BJ (cell line): ENCODE measurements at regions not wholly inside any gene's neighbourhood (a gene's known extent, or its start where the extent isn't known, plus 50 kb on each side); places are given as distances from the start of the nearest gene placed in this dataset.

Experiments used
- CTCF ChIA-PET: fragments of 350-600 bp; formaldehyde crosslinking; extraction: SDS; loops from one replicate; lab custom pipeline; 2021; ENCODE audit warnings: antibody characterized with exemption, inconsistent platforms; lab: Yijun Ruan, JAX
- POLR2A ChIA-PET: fragments of 300-600 bp; sonication (Branson Sonifier 250); formaldehyde crosslinking; extraction: SDS; loops from one replicate; lab custom pipeline; 2021; ENCODE audit warnings: antibody characterized with exemption; lab: Charles Lee
- DNase-seq: peaks from one replicate; pipeline ENCODE4 v3.0.0-alpha.2; 2011; ENCODE audit warnings: low read depth
- H3K27me3 ChIP-seq: 2 replicates; pipeline ENCODE4 v1.6.0; 2011; ENCODE audit warnings: low read length; ENCODE audit not compliant: control insufficient read depth, insufficient read depth
- H3K36me3 ChIP-seq: 2 replicates; pipeline ENCODE4 v1.5.1; 2011; ENCODE audit warnings: low read length; ENCODE audit not compliant: control insufficient read depth, insufficient read depth
- H3K4me3 ChIP-seq: 2 replicates; pipeline ENCODE4 v1.5.1; 2011; ENCODE audit warnings: low read depth, mild to moderate bottlenecking, control low read depth, low read length
- TF ChIP-seq, protein P1 (sequence below): IDR thresholded peaks from 2 replicates; pipeline ENCODE4 v1.5.1; 2011; ENCODE audit warnings: low read depth, mild to moderate bottlenecking, control low read depth, inconsistent platforms, low read length, moderate library complexity; ENCODE audit not compliant: insufficient read depth

GRCh38 chr1:18535391-18536210 is 54.9 kb downstream of the KLHDC7A start:
- POLR2A ChIA-PET = no interaction called here
- Histone ChIP-seq H3K36me3 (no peaks in the 10 kb centered on the region), H3K27me3 (no peaks in the 10 kb centered on the region), H3K4me3 (no peak overlapping the region)
- TF ChIP-seq, protein P1, sequence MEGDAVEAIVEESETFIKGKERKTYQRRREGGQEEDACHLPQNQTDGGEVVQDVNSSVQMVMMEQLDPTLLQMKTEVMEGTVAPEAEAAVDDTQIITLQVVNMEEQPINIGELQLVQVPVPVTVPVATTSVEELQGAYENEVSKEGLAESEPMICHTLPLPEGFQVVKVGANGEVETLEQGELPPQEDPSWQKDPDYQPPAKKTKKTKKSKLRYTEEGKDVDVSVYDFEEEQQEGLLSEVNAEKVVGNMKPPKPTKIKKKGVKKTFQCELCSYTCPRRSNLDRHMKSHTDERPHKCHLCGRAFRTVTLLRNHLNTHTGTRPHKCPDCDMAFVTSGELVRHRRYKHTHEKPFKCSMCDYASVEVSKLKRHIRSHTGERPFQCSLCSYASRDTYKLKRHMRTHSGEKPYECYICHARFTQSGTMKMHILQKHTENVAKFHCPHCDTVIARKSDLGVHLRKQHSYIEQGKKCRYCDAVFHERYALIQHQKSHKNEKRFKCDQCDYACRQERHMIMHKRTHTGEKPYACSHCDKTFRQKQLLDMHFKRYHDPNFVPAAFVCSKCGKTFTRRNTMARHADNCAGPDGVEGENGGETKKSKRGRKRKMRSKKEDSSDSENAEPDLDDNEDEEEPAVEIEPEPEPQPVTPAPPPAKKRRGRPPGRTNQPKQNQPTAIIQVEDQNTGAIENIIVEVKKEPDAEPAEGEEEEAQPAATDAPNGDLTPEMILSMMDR = no peak
- CTCF ChIA-PET = no interaction called here
- DNase-seq = no peak

DNA sequence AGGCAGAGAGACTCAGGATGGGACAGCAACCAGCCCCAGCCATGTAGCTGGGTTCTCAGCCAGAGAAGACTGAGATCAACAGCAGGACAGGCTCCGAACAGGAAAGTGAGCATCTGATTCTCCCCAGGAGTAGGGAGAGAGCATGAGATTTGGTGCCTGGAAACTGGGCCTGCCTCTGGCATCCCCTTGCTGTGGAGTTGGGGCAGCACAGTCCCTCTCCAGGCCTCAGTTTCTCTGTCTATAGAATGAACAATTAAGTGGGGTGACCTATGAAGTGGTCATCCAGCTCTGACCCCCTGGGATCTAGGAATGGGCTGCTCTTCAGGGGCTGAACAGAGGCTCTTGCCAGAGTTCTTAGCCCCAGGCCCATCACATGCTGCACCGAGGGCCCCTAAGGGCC is 55.6 kb downstream of the KLHDC7A start:
- Histone ChIP-seq H3K36me3 (no peaks in the 10 kb centered on the region), H3K27me3 (no peaks in the 10 kb centered on the region), H3K4me3 (no peak overlapping the region)
- CTCF ChIA-PET = no interaction called here
- POLR2A ChIA-PET = no interaction called here
- TF ChIP-seq, protein P1 = no peak
- no peak for DNase-seq

GRCh38 chr1:18536915-18537314 is 56.2 kb downstream of the KLHDC7A start:
- Histone ChIP-seq H3K36me3 (no peaks in the 10 kb centered on the region), H3K27me3 (no peaks in the 10 kb centered on the region), H3K4me3 (no peak overlapping the region)
- ChIA-PET POLR2A (no interaction called here), CTCF (interaction anchor here (1.0 kb wide), 1 partner anchor 8 kb away, joined by 3 read pairs; no protein-coding TSS in a partner anchor)
- no peak for DNase-seq
- TF ChIP-seq, protein P1 = no peak

- ChIA-PET CTCF (interaction anchor here (1.0 kb wide), 2 partner anchors 9 to 21 kb away, joined by 3 read pairs; no protein-coding TSS in a partner anchor), POLR2A (no interaction called here)
- H3K36me3 ChIP-seq = no peaks in the 10 kb centered on the region
- TF ChIP-seq, protein P1 = no peak
- no peaks in the 10 kb centered on the region for H3K27me3 ChIP-seq
- H3K4me3 ChIP-seq = no peak overlapping the region
- no peak for DNase-seq
These were observed 56.9 kb downstream of the KLHDC7A start for GRCh38 chr1:18537386-18538306.

- TF ChIP-seq, protein P1 = no peak
- Histone ChIP-seq H3K27me3 (no peaks in the 10 kb centered on the region), H3K36me3 (no peaks in the 10 kb centered on the region), H3K4me3 (no peak overlapping the region)
- ChIA-PET POLR2A (no interaction called here), CTCF (no interaction called here)
- no peak for DNase-seq
These were observed 58.4 kb downstream of the KLHDC7A start for GRCh38 chr1:18539171-18539570.
